H1 (cell line): ENCODE measurements at regions not wholly inside any gene's neighbourhood (a gene's known extent, or its start where the extent isn't known, plus 50 kb on each side); places are given as distances from the start of the nearest gene placed in this dataset.

Experiments
- CHD7 ChIP-seq: fragments of 300-600 bp; sonication (generic); IDR thresholded peaks from 2 replicates; pipeline ENCODE4 v1.7.1; 2012; ENCODE audit warnings: low read length, moderate library complexity, mild to moderate bottlenecking, inconsistent platforms; ENCODE audit not compliant: insufficient replicate concordance
- KDM1A ChIP-seq: fragments of 200-600, 300-600 bp; sonication (generic); IDR thresholded peaks from 2 replicates; pipeline ENCODE4 v1.7.1; 2016; ENCODE audit warnings: mild to moderate bottlenecking, low read length, borderline replicate concordance

GRCh38 chr9:135283671-135284070, 195.9 kb upstream of the PPP1R26 start (continued):
- no peak for TF ChIP-seq CHD7
- TF ChIP-seq KDM1A = no peak
- TF ChIP-seq, all 59 proteins: peak for 0
